ENCODE measurements at regions not wholly inside any gene's neighbourhood (a gene's known extent, or its start where the extent isn't known, plus 50 kb on each side); places are given as distances from the start of the nearest gene placed in this dataset.
A peak's percentile ranks its signal among the peaks of the same experiment; 100 is the strongest.
"Not testable (repeated sequence)": the region's sequence is repeated elsewhere in the genome, so short reads cannot be mapped to it uniquely, and the experiment has no call there.

DNA sequence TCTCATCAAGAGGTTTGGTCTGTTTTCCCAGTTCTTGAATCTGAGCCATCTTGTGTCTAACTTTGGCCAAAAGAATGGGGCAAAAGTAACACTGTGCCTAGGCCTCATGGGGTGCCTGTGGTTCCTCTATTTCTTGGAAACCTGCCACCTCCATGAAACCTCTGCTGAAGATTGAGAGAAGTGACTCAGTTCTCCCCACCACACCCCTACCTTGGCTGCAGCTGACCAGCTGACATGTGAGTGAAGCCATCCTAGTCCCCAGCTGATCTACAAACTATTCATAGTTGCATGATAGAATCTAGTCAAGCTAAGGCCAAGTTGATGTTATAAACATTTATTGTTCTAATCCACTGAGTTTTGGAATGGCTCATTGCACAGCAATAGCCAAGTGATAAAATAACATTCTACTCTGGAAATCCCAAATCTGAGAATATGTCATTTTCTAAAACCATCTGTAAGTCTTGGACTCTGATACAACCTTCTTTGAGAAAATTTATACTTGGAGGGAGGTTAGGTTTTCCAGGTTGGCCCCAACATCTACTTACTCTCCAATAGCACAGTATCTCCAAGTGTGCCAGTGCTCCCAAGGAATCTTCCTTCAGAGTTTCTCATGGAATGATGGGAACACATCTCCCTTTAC lies 107.0 kb upstream of the SMLR1 start:
- no peak for DNase-seq

GRCh38 chr6:130724089-130724488 lies 103.1 kb upstream of the SMLR1 start:
- no peak for DNase-seq

DNA sequence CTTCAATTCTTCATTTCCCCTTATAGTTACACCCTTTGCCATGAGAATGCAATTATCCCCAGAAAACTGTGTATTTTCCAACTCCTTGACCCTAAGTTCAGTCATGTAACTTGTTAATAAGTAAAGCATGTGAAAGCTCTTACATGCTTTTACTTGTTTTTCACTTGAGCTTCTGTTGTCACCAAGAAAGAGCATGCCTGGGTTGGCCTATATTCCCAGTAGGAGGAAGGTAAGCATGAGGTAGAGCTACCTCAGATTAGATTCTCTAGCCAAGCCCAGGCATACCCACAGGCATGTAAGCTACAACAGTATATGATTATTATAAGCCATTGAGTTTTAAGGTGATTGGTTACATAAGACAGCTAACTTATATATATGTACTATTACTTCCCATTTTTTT lies 101.7 kb upstream of the SMLR1 start:
- no peak for DNase-seq

- DNase-seq: not testable (repeated sequence)
Measured at GRCh38 chr6:130728064-130728463, 99.1 kb upstream of the SMLR1 start.

- DNase-seq: no peak
Measured at GRCh38 chr6:130730600-130730999, 96.6 kb upstream of the SMLR1 start.

GRCh38 chr6:130734161-130734560 lies 93.0 kb upstream of the SMLR1 start:
- DNase-seq: no peak

DNA sequence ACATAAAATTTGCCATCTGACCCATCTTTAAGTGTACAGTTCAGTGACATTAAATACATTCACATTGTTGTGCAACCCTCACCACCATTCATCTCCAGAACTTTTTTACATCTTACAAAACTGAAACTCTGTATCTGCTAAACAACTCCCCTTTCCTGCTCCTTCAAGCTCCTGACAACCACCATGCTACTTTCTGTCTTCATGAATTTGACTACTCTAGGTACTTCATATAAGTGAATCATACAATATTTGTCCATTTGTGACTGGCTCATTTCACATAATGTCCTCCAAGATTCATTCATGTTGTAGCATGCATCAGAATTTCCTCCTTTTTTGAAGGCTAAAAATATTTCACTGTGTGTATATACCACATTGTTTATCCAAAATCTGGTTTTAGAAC lies 86.9 kb upstream of the SMLR1 start:
- DNase-seq: no peak

- no peak for DNase-seq
Measured at GRCh38 chr6:130742131-130742681, 85.0 kb upstream of the SMLR1 start.

- DNase-seq: no peak
Measured at GRCh38 chr6:130743175-130743574, 84.0 kb upstream of the SMLR1 start.

DNA sequence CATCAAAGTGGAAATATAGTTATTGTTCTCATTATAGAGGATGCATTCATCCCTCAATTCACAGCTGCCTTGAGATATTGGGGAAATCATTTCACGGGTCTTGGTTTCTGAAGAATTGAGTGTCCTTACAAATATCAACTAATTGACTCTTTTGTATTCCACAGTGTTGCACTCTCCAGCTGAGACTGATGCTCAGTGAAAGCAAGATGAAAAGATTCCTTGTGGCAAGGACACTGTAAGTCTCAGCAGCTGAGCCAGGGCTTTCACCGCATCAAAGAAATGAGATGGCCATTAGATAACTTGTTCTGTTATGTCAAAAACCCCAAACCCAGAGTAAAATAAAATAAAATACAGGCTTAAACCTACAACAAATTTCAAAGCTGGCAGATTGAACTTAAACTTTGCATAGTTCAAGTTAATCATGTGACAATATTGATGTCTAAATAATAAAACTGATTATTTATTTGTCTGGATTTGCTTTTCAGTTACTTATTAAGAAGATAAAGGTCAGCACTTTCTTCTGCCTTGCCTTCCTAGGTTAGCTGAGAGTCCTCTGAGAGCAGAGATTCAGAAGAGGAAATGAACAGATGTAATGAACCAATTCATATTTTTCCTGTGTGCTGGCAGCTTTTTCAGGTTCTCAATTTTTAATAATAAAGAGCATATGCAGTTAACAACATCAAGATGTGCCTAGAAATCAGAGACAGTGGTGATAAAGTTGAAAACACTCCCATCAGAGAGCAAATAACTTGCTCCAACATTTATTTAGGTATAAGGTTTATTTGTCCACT lies 82.4 kb upstream of the SMLR1 start:
- no peak for DNase-seq

- DNase-seq: no peak
Measured at GRCh38 chr6:130748041-130748440, 79.2 kb upstream of the SMLR1 start.

- no peak for DNase-seq
Measured at GRCh38 chr6:130749402-130749801, 77.8 kb upstream of the SMLR1 start.

DNA sequence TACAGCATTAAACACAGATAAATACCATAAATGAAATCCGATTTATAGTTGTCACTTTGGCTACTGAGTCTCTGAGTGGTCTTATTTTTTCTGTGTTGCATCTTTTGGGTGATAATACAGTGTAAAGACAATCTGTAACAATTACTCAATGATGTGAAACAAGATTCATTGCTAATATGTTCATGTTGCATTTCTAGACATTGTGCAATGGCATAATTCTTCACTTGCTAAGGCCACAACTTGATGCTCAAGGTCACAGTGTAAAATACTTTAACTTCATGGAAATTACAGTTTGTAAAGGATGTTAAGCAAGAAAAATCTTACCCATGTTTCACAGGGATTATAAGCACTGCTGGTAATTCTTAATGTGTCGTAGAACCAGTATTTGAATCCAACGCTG lies 74.9 kb upstream of the SMLR1 start:
- no peak for DNase-seq

GRCh38 chr6:130754786-130755367 lies 72.3 kb upstream of the SMLR1 start:
- no peak for DNase-seq

- DNase-seq: no peak
Measured at GRCh38 chr6:130755368-130756034, 71.7 kb upstream of the SMLR1 start.

DNA sequence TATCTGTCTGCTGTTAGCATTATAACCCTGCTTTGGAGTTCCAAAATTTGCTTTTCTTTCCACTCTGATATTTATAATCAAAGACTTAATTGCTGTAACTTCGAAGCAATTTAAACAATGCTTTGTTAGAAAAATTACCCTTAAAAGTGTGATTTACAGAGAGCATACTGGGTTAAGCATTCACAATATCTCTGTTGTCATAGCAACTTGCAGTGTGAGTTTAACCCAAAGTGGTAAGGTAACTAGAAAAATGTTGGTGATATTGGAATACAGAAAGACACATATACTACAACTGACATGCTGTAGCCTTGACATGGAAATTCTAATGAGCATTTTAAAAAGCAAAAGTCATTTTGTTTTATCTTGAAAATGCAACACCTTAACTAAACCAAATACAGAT lies 70.4 kb upstream of the SMLR1 start:
- DNase-seq: no peak

- no peak for DNase-seq
Measured at GRCh38 chr6:130758813-130759212, 68.4 kb upstream of the SMLR1 start.

DNA sequence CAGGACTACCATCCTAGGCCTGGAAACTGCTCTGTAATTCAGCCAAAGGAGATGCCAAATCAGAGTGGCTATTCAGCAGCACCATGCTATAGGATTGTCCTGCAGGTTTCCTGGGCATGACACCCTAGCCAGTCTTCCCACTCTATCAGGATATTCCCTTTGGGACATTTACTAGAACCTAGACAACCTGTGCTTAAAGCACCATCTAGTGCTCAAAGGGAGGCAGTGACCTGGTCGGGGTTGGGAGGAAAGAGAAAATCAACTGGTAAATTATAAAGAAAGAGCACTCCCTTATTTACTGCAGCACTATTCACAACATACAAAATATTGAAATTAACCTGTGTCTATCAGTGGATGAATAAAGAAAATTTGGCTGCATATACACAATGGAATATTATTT lies 67.2 kb upstream of the SMLR1 start:
- peak; percentile 10 to 19 for DNase-seq

- DNase-seq: no peak
Measured at GRCh38 chr6:130761286-130761685, 65.9 kb upstream of the SMLR1 start.

DNA sequence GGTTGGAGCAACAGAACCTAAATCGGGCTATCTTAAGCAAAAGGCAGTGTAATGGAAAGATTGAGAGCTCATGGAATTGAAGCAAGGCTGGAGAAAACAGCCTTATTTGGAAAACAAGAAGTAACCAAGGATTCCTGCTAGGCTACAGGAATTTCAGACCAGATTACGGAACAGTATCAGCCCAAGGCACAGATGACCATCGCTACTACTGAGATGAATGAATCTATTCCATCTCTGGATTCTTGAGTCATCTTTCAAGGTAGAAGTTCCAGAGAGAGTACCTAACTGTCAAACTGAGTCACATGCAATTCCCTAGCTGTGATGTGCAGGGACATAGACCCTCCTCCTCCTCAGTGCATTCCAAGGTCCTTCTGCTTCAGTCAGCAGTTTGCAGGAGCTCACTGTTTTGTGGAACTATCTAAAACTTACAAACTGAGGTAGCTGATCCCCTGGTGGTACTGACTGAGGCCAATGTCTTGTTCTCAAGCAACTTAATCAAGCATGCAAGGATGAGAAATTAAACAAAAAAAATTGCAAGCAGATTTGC lies 62.0 kb upstream of the SMLR1 start:
- DNase-seq: no peak

GRCh38 chr6:130766239-130767144 lies 60.7 kb upstream of the SMLR1 start:
- no peak for DNase-seq

GRCh38 chr6:130769861-130770260 lies 57.3 kb upstream of the SMLR1 start:
- DNase-seq: no peak
